SU-DHL-6 (cell line): ENCODE measurements at regions not wholly inside any gene's neighbourhood (a gene's known extent, or its start where the extent isn't known, plus 50 kb on each side); places are given as distances from the start of the nearest gene placed in this dataset.

ENCODE experiments used
- H2AFZ ChIP-seq: fragments of 200-600 bp; sonication (generic); 2 replicates; pipeline ENCODE4 v1.6.1; 2014; ENCODE audit warnings: low read depth, mild to moderate bottlenecking, moderate library complexity, mixed read lengths, antibody characterized with exemption, low read length; ENCODE audit not compliant: severe bottlenecking
- H3F3A ChIP-seq: fragments of 200-600 bp; shearing (Covaris generic); 2 replicates; pipeline ENCODE4 v1.6.0; 2016; ENCODE audit warnings: antibody characterized with exemption, mild to moderate bottlenecking; ENCODE audit not compliant: insufficient read depth
- H3K27ac ChIP-seq: fragments of 200-600 bp; sonication (generic); 2 replicates; pipeline ENCODE4 v1.5.1; 2016; ENCODE audit warnings: low read depth, mild to moderate bottlenecking, low read length, moderate library complexity, mixed read lengths
- H3K27me3 ChIP-seq: fragments of 200-600 bp; sonication (generic), shearing (Covaris generic); 2 replicates; pipeline ENCODE4 v1.6.0; 2014; ENCODE audit warnings: mild to moderate bottlenecking, low read length
- H3K36me3 ChIP-seq: fragments of 200-600 bp; sonication (generic); 2 replicates; pipeline ENCODE4 v1.6.1; 2014; ENCODE audit warnings: mild to moderate bottlenecking, low read length, mixed read lengths
- H3K4me2 ChIP-seq: fragments of 300-600, 200-600 bp; shearing (Covaris generic), sonication (generic); 2 replicates; pipeline ENCODE4 v1.6.0; 2014; ENCODE audit warnings: low read length, low read depth, mild to moderate bottlenecking; ENCODE audit not compliant: poor library complexity, severe bottlenecking
- H3K4me3 ChIP-seq: fragments of 200-600 bp; sonication (generic); 2 replicates; pipeline ENCODE4 v1.5.1; 2014; ENCODE audit warnings: antibody characterized with exemption, low read length, mild to moderate bottlenecking, mixed read lengths; ENCODE audit not compliant: insufficient read depth, poor library complexity, severe bottlenecking
- H3K79me2 ChIP-seq: fragments of 200-600 bp; sonication (generic); 2 replicates; pipeline ENCODE4 v1.6.1; 2014; ENCODE audit warnings: mild to moderate bottlenecking, low read length, moderate library complexity; ENCODE audit not compliant: insufficient read depth
- H3K9ac ChIP-seq: fragments of 200-600 bp; sonication (generic); 2 replicates; pipeline ENCODE4 v1.7.0; 2014; ENCODE audit warnings: mild to moderate bottlenecking, low read length
- H3K9me2 ChIP-seq: fragments of 200-600 bp; sonication (generic); replicated peaks from 2 replicates; pipeline ENCODE4 v1.6.1; 2014; ENCODE audit warnings: low read length; ENCODE audit not compliant: insufficient read depth
- H3K9me3 ChIP-seq: fragments of 200-600 bp; sonication (generic); 2 replicates; pipeline ENCODE4 v1.6.1; 2014; ENCODE audit warnings: low read length, mixed read lengths; ENCODE audit not compliant: insufficient read depth
- H4K20me1 ChIP-seq: fragments of 200-600 bp; sonication (generic); 2 replicates; pipeline ENCODE4 v1.6.1; 2014; ENCODE audit warnings: low read depth, mild to moderate bottlenecking, antibody characterized with exemption, low read length, moderate library complexity, mixed read lengths
- CTCF ChIP-seq: fragments of 200-600 bp; sonication (generic); IDR thresholded peaks from one replicate; pipeline ENCODE4 v1.5.1; 2017; ENCODE audit warnings: antibody characterized with exemption, mild to moderate bottlenecking, low read length, moderate library complexity; ENCODE audit not compliant: insufficient read depth, poor library complexity, severe bottlenecking
- EZH2phosphoT487 ChIP-seq: fragments of 200-600 bp; sonication (generic), shearing (Covaris generic); conservative IDR thresholded peaks from 2 replicates; pipeline ENCODE4 v1.6.1; 2018; ENCODE audit warnings: mild to moderate bottlenecking, antibody characterized with exemption, low read length, moderate library complexity, mixed read lengths

GRCh38 chr2:8398040-8398668 is 283.7 kb upstream of the ID2 start:
- H3K79me2 ChIP-seq: no peaks in the 10 kb centered on the region
- no peak for TF ChIP-seq EZH2phosphoT487
- TF ChIP-seq CTCF: no peak
- H2AFZ ChIP-seq: no peak overlapping the region
- no peaks in the 10 kb centered on the region for H3K27me3 ChIP-seq
- H3K27ac ChIP-seq: no peak overlapping the region
- H3F3A ChIP-seq: no peaks in the 10 kb centered on the region
- H3K36me3 ChIP-seq: no peaks in the 10 kb centered on the region
- H3K4me2 ChIP-seq: no peak overlapping the region
- no peaks in the 10 kb centered on the region for H3K9me2 ChIP-seq
- no peak overlapping the region for H3K9ac ChIP-seq
- no peaks in the 10 kb centered on the region for H3K9me3 ChIP-seq
- no peaks in the 10 kb centered on the region for H4K20me1 ChIP-seq
- H3K4me3 ChIP-seq: no peak overlapping the region

- H4K20me1 ChIP-seq: no peaks in the 10 kb centered on the region
- H3K27me3 ChIP-seq: no peaks in the 10 kb centered on the region
Measured at GRCh38 chr2:8399731-8400130, 282.1 kb upstream of the ID2 start.

GRCh38 chr2:8400196-8400595 is 281.7 kb upstream of the ID2 start:
- no peaks in the 10 kb centered on the region for H4K20me1 ChIP-seq
- no peak overlapping the region for H3K4me2 ChIP-seq
- H3K36me3 ChIP-seq: no peaks in the 10 kb centered on the region
- TF ChIP-seq CTCF (no peak), EZH2phosphoT487 (no peak)
- H3K9ac ChIP-seq: no peak overlapping the region
- no peak overlapping the region for H2AFZ ChIP-seq
- H3K79me2 ChIP-seq: no peaks in the 10 kb centered on the region
- no peaks in the 10 kb centered on the region for H3F3A ChIP-seq
- no peaks in the 10 kb centered on the region for H3K9me2 ChIP-seq
- H3K9me3 ChIP-seq: no peaks in the 10 kb centered on the region
- H3K4me3 ChIP-seq: no peak overlapping the region
- H3K27ac ChIP-seq: no peak overlapping the region
- no peaks in the 10 kb centered on the region for H3K27me3 ChIP-seq

More at GRCh38 chr2:8399731-8400130, 282.1 kb upstream of the ID2 start:
- no peak overlapping the region for H3K4me3 ChIP-seq
- H3K9me3 ChIP-seq: no peaks in the 10 kb centered on the region
- no peaks in the 10 kb centered on the region for H3K79me2 ChIP-seq
- H3K9me2 ChIP-seq: no peaks in the 10 kb centered on the region
- no peaks in the 10 kb centered on the region for H3K36me3 ChIP-seq
- H3F3A ChIP-seq: no peaks in the 10 kb centered on the region
- TF ChIP-seq CTCF (no peak), EZH2phosphoT487 (no peak)
- H3K4me2 ChIP-seq: no peak overlapping the region
- no peak overlapping the region for H3K9ac ChIP-seq
- H3K27ac ChIP-seq: no peak overlapping the region
- no peak overlapping the region for H2AFZ ChIP-seq
